NCI-H345 (cell line): ENCODE measurements at regions not wholly inside any gene's neighbourhood (a gene's known extent, or its start where the extent isn't known, plus 50 kb on each side); places are given as distances from the start of the nearest gene placed in this dataset.

Experiments
- DNase-seq: peaks from one replicate; lab custom pipeline; 2025; lab: John Stamatoyannopoulos, UW

GRCh38 chr14:34018125-34018524, 67.3 kb upstream of the EGLN3 start:
- no peak for DNase-seq

- no peak for DNase-seq
Observed at GRCh38 chr14:34015383-34015782, 64.5 kb upstream of the EGLN3 start.

- no peak for DNase-seq
Observed at GRCh38 chr14:34014936-34015335, 64.1 kb upstream of the EGLN3 start.

- no peak for DNase-seq
Observed at GRCh38 chr14:34013721-34014060, 62.8 kb upstream of the EGLN3 start.

GRCh38 chr14:34012978-34013720, 62.3 kb upstream of the EGLN3 start:
- no peak for DNase-seq

- DNase-seq = no peak
Observed at GRCh38 chr14:34012369-34012768, 61.5 kb upstream of the EGLN3 start.

GRCh38 chr14:34009956-34010355, 59.1 kb upstream of the EGLN3 start:
- no peak for DNase-seq

- DNase-seq = no peak
Observed at GRCh38 chr14:34007902-34008301, 57.0 kb upstream of the EGLN3 start.

- DNase-seq = no peak
Observed at GRCh38 chr14:34005901-34006300, 55.0 kb upstream of the EGLN3 start.

- DNase-seq = no peak
Observed at GRCh38 chr14:34004881-34005280, 54.0 kb upstream of the EGLN3 start.

- no peak for DNase-seq
Observed at GRCh38 chr14:34003691-34004090, 52.8 kb upstream of the EGLN3 start.

GRCh38 chr14:34003082-34003668, 52.3 kb upstream of the EGLN3 start:
- no peak for DNase-seq
